BJ (cell line): ENCODE measurements at regions not wholly inside any gene's neighbourhood (a gene's known extent, or its start where the extent isn't known, plus 50 kb on each side); places are given as distances from the start of the nearest gene placed in this dataset.

Experiments used
- CTCF ChIA-PET: fragments of 350-600 bp; formaldehyde crosslinking; extraction: SDS; loops from one replicate; lab custom pipeline; 2021; ENCODE audit warnings: antibody characterized with exemption, inconsistent platforms; lab: Yijun Ruan, JAX
- POLR2A ChIA-PET: fragments of 300-600 bp; sonication (Branson Sonifier 250); formaldehyde crosslinking; extraction: SDS; loops from one replicate; lab custom pipeline; 2021; ENCODE audit warnings: antibody characterized with exemption; lab: Charles Lee
- DNase-seq: peaks from one replicate; pipeline ENCODE4 v3.0.0-alpha.2; 2011; ENCODE audit warnings: low read depth
- H3K27me3 ChIP-seq: 2 replicates; pipeline ENCODE4 v1.6.0; 2011; ENCODE audit warnings: low read length; ENCODE audit not compliant: control insufficient read depth, insufficient read depth
- H3K36me3 ChIP-seq: 2 replicates; pipeline ENCODE4 v1.5.1; 2011; ENCODE audit warnings: low read length; ENCODE audit not compliant: control insufficient read depth, insufficient read depth
- H3K4me3 ChIP-seq: 2 replicates; pipeline ENCODE4 v1.5.1; 2011; ENCODE audit warnings: low read depth, mild to moderate bottlenecking, control low read depth, low read length
- CTCF ChIP-seq: IDR thresholded peaks from 2 replicates; pipeline ENCODE4 v1.5.1; 2011; ENCODE audit warnings: low read depth, mild to moderate bottlenecking, control low read depth, inconsistent platforms, low read length, moderate library complexity; ENCODE audit not compliant: insufficient read depth

DNA sequence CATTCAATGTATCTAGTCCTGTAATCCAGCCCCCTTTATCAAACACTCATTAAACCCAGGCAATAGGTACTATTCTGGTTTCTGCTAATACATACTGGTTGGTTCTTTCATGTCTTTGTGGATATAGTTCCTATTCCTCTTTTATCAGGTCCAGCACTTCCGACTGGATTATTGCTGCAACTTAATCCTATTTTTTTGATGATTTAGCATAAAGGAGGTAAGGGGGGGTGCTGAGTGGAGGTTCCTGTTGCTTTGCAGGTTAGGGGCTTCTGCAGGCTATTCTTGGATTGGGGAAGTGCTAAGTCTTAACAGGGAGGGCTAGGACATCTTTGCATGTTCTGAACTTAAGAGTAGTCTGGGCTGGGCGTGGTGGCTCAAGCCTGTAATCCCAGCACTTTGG lies 377.7 kb downstream of the FGF10 start:
- DNase-seq: no peak
- Histone ChIP-seq H3K4me3 (no peak overlapping the region), H3K27me3 (no peaks in the 10 kb centered on the region), H3K36me3 (no peaks in the 10 kb centered on the region)
- ChIA-PET CTCF (no interaction called here), POLR2A (no interaction called here)
- no peak for TF ChIP-seq CTCF

GRCh38 chr5:44002381-44002901 lies 386.8 kb downstream of the FGF10 start:
- CTCF ChIA-PET: no interaction called here
- no peak for TF ChIP-seq CTCF
- Histone ChIP-seq H3K36me3 (no peaks in the 10 kb centered on the region), H3K27me3 (no peaks in the 10 kb centered on the region), H3K4me3 (no peak overlapping the region)
- POLR2A ChIA-PET: no interaction called here
- peak; percentile 16 for DNase-seq

GRCh38 chr5:44001675-44002380 lies 387.4 kb downstream of the FGF10 start:
- ChIA-PET CTCF (no interaction called here), POLR2A (no interaction called here)
- Histone ChIP-seq H3K36me3 (no peaks in the 10 kb centered on the region), H3K4me3 (no peak overlapping the region), H3K27me3 (no peaks in the 10 kb centered on the region)
- no peak for DNase-seq
- no peak for TF ChIP-seq CTCF

DNA sequence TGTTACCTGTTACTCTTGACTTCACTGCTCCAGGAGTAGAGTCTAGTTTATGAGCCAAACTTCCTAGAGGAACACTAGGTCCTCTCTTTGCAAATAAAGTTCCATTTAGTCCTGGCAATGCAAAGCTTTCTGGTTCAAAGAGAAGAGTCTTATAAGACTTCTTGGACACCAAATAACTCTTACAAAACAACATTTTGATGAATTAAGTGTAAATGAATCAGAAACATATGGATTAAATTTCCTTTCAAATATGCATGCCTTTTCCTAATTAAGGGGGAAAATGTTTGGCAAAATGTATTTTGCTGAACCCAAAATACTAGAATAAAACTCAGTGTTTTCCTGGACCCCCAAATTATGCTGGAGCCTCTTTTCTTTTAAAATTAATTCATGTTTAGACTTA lies 388.0 kb downstream of the FGF10 start:
- no peaks in the 10 kb centered on the region for H3K27me3 ChIP-seq
- no peak for TF ChIP-seq CTCF
- ChIA-PET POLR2A (no interaction called here), CTCF (no interaction called here)
- no peak for DNase-seq
- no peaks in the 10 kb centered on the region for H3K36me3 ChIP-seq
- H3K4me3 ChIP-seq: no peak overlapping the region

GRCh38 chr5:43997647-43998272 lies 391.5 kb downstream of the FGF10 start:
- TF ChIP-seq CTCF: no peak
- DNase-seq: peak; percentile 15
- CTCF ChIA-PET: interaction anchor here (0.5 kb wide), 1 partner anchor 224 kb away, joined by 3 read pairs; no protein-coding TSS in a partner anchor
- Histone ChIP-seq H3K27me3 (no peaks in the 10 kb centered on the region), H3K36me3 (no peaks in the 10 kb centered on the region), H3K4me3 (no peak overlapping the region)
- POLR2A ChIA-PET: no interaction called here
